Uterus (tissue), 3 donors: ENCODE measurements at regions not wholly inside any gene's neighbourhood (a gene's known extent, or its start where the extent isn't known, plus 50 kb on each side); places are given as distances from the start of the nearest gene placed in this dataset.

ENCODE experiments used
- DNase-seq, 2 donors: peaks; one replicate each; pipeline ENCODE4 v3.0.0-alpha.2; 2019 to 2020
- H3K27ac ChIP-seq, 2 donors: fragments of 200-600 bp; sonication (generic); 1 replicate in 1 of 2; 2 replicates in 1 of 2; pipeline ENCODE4 v1.5.1; 2016 to 2018
- H3K27me3 ChIP-seq, 2 donors: fragments of 200-600 bp; sonication (generic); one replicate each; pipeline ENCODE4 v1.5.1; 2018 to 2019; ENCODE audit warnings: control low read depth in 1 of 2
- H3K36me3 ChIP-seq, 2 donors: fragments of 200-600 bp; sonication (generic); one replicate each; pipeline ENCODE4 v1.5.1; 2019; ENCODE audit warnings: control low read depth in 1 of 2
- H3K4me1 ChIP-seq, 2 donors: fragments of 200-600 bp; sonication (generic); one replicate each; pipeline ENCODE4 v1.5.1; 2018 to 2019; ENCODE audit warnings: control low read depth in 1 of 2
- H3K4me3 ChIP-seq, 2 donors: fragments of 200-600 bp; sonication (generic); 1 replicate in 1 of 2; 2 replicates in 1 of 2; pipeline ENCODE4 v1.5.1; 2018 to 2019; ENCODE audit warnings: mild to moderate bottlenecking in 1 of 2
- H3K9me3 ChIP-seq, 2 donors: fragments of 200-600 bp; sonication (generic); one replicate each; pipeline ENCODE4 v1.5.1; 2019; ENCODE audit warnings: control low read depth in 1 of 2
- POLR2A ChIP-seq, 2 donors: fragments of 450-650 bp; IDR thresholded peaks; one replicate each; pipeline ENCODE4 v1.6.1; 2016; ENCODE audit warnings: antibody characterized with exemption in 2 of 2, mild to moderate bottlenecking in 1 of 2, moderate library complexity in 1 of 2
- intact Hi-C: fragments of 100-400 bp; cut with DNase I; formaldehyde crosslinking; loops from one replicate; pipeline ENCODE4 v1.15.1; 2023; ENCODE audit warnings: low total_unique reads
- TF ChIP-seq, protein P1 (sequence below), 4 experiments: fragments of 200-600 bp in 2 of 4; fragments of 450-650 bp in 2 of 4; sonication (generic) in 2 of 4; IDR thresholded peaks; one replicate each; pipeline ENCODE4 v1.5.1; 2016 to 2019; ENCODE audit warnings: antibody characterized with exemption in 4 of 4, mild to moderate bottlenecking in 2 of 4, moderate library complexity in 1 of 4
- donor health status: DM: yes; HTN: yes; CAD: no.

GRCh38 chr2:235287375-235287733, 206.5 kb upstream of the AGAP1 start:
- DNase-seq, result no peak
- Histone ChIP-seq H3K9me3 (no peaks in the 10 kb centered on the region), H3K27ac (no peak overlapping the region), H3K4me1 (no peaks in the 10 kb centered on the region), H3K36me3 (no peaks in the 10 kb centered on the region), H3K4me3 (no peak overlapping the region), H3K27me3 (no peaks in the 10 kb centered on the region)
- intact Hi-C loops, result no loop called here
- TF ChIP-seq POLR2A (IDR thresholded peaks at IDR 0.05), result no peak
- TF ChIP-seq, protein P1, sequence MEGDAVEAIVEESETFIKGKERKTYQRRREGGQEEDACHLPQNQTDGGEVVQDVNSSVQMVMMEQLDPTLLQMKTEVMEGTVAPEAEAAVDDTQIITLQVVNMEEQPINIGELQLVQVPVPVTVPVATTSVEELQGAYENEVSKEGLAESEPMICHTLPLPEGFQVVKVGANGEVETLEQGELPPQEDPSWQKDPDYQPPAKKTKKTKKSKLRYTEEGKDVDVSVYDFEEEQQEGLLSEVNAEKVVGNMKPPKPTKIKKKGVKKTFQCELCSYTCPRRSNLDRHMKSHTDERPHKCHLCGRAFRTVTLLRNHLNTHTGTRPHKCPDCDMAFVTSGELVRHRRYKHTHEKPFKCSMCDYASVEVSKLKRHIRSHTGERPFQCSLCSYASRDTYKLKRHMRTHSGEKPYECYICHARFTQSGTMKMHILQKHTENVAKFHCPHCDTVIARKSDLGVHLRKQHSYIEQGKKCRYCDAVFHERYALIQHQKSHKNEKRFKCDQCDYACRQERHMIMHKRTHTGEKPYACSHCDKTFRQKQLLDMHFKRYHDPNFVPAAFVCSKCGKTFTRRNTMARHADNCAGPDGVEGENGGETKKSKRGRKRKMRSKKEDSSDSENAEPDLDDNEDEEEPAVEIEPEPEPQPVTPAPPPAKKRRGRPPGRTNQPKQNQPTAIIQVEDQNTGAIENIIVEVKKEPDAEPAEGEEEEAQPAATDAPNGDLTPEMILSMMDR (IDR thresholded peaks at IDR 0.05), result no peak

DNA sequence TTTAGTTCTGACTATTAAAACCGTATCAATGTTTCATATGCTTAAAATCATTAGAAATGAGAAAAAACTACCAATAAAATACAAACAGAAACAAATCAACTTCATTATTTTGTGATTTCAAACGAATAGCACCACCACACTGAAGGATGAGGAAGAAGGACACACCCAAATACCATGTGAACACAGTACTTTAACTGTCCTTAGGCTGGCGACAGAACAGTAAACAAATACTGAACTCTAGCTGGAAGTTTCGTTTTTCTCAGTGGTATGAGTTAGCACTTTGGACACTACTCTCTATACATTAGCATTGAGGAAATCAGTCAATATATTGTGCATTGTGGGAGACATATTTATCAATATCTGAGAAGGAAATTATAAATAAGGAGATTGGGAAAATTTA, 202.4 kb upstream of the AGAP1 start:
- H3K36me3 ChIP-seq, result no peaks in the 10 kb centered on the region
- H3K4me1 ChIP-seq, result no peaks in the 10 kb centered on the region
- intact Hi-C loops, result no loop called here
- H3K9me3 ChIP-seq, result no peaks in the 10 kb centered on the region
- H3K27ac ChIP-seq, result no peak overlapping the region
- DNase-seq, result no peak
- H3K27me3 ChIP-seq, result no peaks in the 10 kb centered on the region
- TF ChIP-seq, protein P1 (IDR thresholded peaks at IDR 0.05), result no peak
- TF ChIP-seq POLR2A (IDR thresholded peaks at IDR 0.05), result no peak
- H3K4me3 ChIP-seq, result no peak overlapping the region

DNA sequence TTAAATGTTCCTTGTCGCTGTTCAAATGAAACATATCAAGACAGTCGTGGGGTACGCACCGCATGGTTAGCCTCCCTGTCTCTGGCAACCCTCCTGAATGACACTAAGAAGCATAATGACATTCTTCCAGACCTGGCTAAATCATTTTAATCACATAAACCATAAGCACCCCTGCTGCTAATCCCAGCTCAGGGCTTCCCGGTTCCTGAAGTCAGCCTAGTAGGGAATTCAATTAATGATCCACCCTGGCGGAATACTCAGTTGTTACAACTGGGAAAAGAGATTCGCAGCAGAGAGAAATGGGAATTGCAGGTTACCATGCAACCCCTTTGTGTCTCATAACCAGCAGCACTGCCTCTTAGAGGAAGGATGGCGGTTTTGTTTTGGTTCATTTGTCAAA, 200.8 kb upstream of the AGAP1 start:
- intact Hi-C loops, result no loop called here
- no peak for DNase-seq
- H3K27ac ChIP-seq, result no peak overlapping the region
- no peaks in the 10 kb centered on the region for H3K9me3 ChIP-seq
- no peak overlapping the region for H3K4me3 ChIP-seq
- H3K36me3 ChIP-seq, result no peaks in the 10 kb centered on the region
- TF ChIP-seq POLR2A (IDR thresholded peaks at IDR 0.05), result no peak
- TF ChIP-seq, protein P1 (IDR thresholded peaks at IDR 0.05), result no peak
- no peaks in the 10 kb centered on the region for H3K27me3 ChIP-seq
- H3K4me1 ChIP-seq, result no peaks in the 10 kb centered on the region

GRCh38 chr2:235295831-235296230, 198.0 kb upstream of the AGAP1 start:
- DNase-seq, result no peak
- H3K36me3 ChIP-seq, result no peaks in the 10 kb centered on the region
- no peaks in the 10 kb centered on the region for H3K9me3 ChIP-seq
- no peaks in the 10 kb centered on the region for H3K27me3 ChIP-seq
- H3K4me3 ChIP-seq, result no peak overlapping the region
- intact Hi-C loops, result no loop called here
- H3K27ac ChIP-seq, result no peak overlapping the region
- H3K4me1 ChIP-seq, result no peaks in the 10 kb centered on the region
- TF ChIP-seq, protein P1 (IDR thresholded peaks at IDR 0.05), result no peak
- no peak for TF ChIP-seq POLR2A (IDR thresholded peaks at IDR 0.05)

- no peak for DNase-seq
- H3K4me3 ChIP-seq, result no peak overlapping the region
- H3K9me3 ChIP-seq, result no peaks in the 10 kb centered on the region
- no peaks in the 10 kb centered on the region for H3K4me1 ChIP-seq
- H3K27me3 ChIP-seq, result no peaks in the 10 kb centered on the region
- no peaks in the 10 kb centered on the region for H3K36me3 ChIP-seq
- TF ChIP-seq, protein P1 (IDR thresholded peaks at IDR 0.05), result no peak
- no peak for TF ChIP-seq POLR2A (IDR thresholded peaks at IDR 0.05)
- intact Hi-C loops, result no loop called here
- H3K27ac ChIP-seq, result no peak overlapping the region
These were observed 193.3 kb upstream of the AGAP1 start for GRCh38 chr2:235300368-235301201.
